ENCODE measurements at regions not wholly inside any gene's neighbourhood (a gene's known extent, or its start where the extent isn't known, plus 50 kb on each side); places are given as distances from the start of the nearest gene placed in this dataset.

DNA sequence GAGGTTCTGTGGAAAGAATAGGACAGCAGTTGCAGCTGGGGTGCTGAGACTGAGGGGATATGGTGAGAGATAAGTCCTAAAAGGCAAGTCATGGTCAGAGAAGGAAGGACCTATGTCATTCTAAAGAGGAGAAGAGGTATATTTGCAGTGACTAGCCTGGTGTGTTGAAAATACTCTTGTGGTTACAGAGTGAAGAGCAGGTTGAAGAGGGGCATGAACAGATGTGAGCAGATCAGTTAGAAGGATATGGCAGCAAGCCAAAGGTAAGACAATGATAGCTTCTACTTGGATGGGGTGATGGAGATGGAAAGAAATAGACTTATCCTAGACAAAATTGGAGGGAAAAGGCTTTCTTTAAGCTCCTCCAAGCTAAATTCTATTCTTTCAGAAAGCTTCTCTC, 469.8 kb upstream of the CPEB2 start:
- no peaks in the 10 kb centered on the region for H3K36me3 Mint-ChIP-seq (ENCODE audit: low read depth)
- Histone ChIP-seq H3K4me1 (ENCODE audit: control insufficient read depth, insufficient read depth, low read length) (peaks cover 5% of the 10 kb centered on the region), H3K9ac (ENCODE audit: extremely low read depth, low read length, poor library complexity, severe bottlenecking) (no peak overlapping the region), H3K27me3 (ENCODE audit: control insufficient read depth, insufficient read depth, low read length, poor library complexity, severe bottlenecking) (no peaks in the 10 kb centered on the region), H3K36me3 (ENCODE audit: control insufficient read depth, insufficient read depth, low read length) (no peaks in the 10 kb centered on the region), H3K4me3 (ENCODE audit: low read length) (no peak overlapping the region), H3K27ac (ENCODE audit: low read depth, low read length) (no peak overlapping the region), H3K9me3 (ENCODE audit: control insufficient read depth, low read length) (no peaks in the 10 kb centered on the region)
- no peaks in the 10 kb centered on the region for H3K9me3 Mint-ChIP-seq
- no peak overlapping the region for H3K27ac Mint-ChIP-seq
- no peak for DNase-seq
- TF ChIP-seq CTCF (conservative IDR thresholded peaks at IDR 0.05), result no peak
- H3K4me3 Mint-ChIP-seq, result no peak overlapping the region
- peaks cover 13% of the 10 kb centered on the region for H3K4me1 Mint-ChIP-seq
- H3K27me3 Mint-ChIP-seq (ENCODE audit: insufficient read depth), result no peaks in the 10 kb centered on the region

DNA sequence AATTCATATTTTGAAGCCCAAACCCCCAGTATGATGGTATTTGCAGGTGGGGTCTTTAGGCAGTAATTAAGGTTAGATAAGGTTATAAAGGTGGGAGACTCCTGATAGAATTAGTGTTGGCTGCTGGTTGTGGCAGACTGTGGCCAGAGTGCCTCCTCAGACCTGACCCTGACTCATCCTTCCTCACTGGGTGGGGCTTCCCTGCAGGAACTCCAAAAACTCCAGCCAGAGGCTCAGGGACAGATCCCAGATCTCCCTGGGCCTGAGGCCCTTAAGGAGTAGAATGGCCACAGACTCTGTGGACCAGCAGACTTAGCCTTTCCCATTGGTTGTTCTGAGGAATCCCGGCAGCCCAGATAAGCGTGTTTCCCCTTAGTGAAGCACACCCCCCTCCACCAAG, 463.0 kb upstream of the CPEB2 start:
- Histone ChIP-seq H3K27me3 (ENCODE audit: control insufficient read depth, insufficient read depth, low read length, poor library complexity, severe bottlenecking) (no peaks in the 10 kb centered on the region), H3K9ac (ENCODE audit: extremely low read depth, low read length, poor library complexity, severe bottlenecking) (no peak overlapping the region), H3K9me3 (ENCODE audit: control insufficient read depth, low read length) (no peaks in the 10 kb centered on the region), H3K27ac (ENCODE audit: low read depth, low read length) (no peak overlapping the region), H3K4me1 (ENCODE audit: control insufficient read depth, insufficient read depth, low read length) (no peaks in the 10 kb centered on the region), H3K36me3 (ENCODE audit: control insufficient read depth, insufficient read depth, low read length) (no peaks in the 10 kb centered on the region), H3K4me3 (ENCODE audit: low read length) (no peak overlapping the region)
- no peaks in the 10 kb centered on the region for H3K27me3 Mint-ChIP-seq (ENCODE audit: insufficient read depth)
- peaks cover 7% of the 10 kb centered on the region for H3K9me3 Mint-ChIP-seq
- H3K4me1 Mint-ChIP-seq, result peaks cover 4% of the 10 kb centered on the region
- no peak for DNase-seq
- H3K36me3 Mint-ChIP-seq (ENCODE audit: low read depth), result no peaks in the 10 kb centered on the region
- H3K27ac Mint-ChIP-seq, result no peak overlapping the region
- TF ChIP-seq CTCF (conservative IDR thresholded peaks at IDR 0.05), result no peak
- WGBS, 2 experiments (ENCODE audit: insufficient coverage in 1 of 2, insufficient read length in 1 of 2), result 62 to 71% methylated on average over 2 of the region's 2 CpGs
- H3K4me3 Mint-ChIP-seq, result no peak overlapping the region

GRCh38 chr4:14545163-14545562, 457.1 kb upstream of the CPEB2 start:
- no peak overlapping the region for H3K4me3 Mint-ChIP-seq
- no peak for TF ChIP-seq CTCF (conservative IDR thresholded peaks at IDR 0.05)
- H3K9me3 Mint-ChIP-seq, result peaks cover 12% of the 10 kb centered on the region
- no peak overlapping the region for H3K4me3 ChIP-seq (ENCODE audit: low read length)
- H3K4me1 Mint-ChIP-seq, result no peaks in the 10 kb centered on the region
- H3K36me3 Mint-ChIP-seq (ENCODE audit: low read depth), result no peaks in the 10 kb centered on the region
- no peak for DNase-seq
- no peaks in the 10 kb centered on the region for H3K27me3 ChIP-seq (ENCODE audit: control insufficient read depth, insufficient read depth, low read length, poor library complexity, severe bottlenecking)
- no peaks in the 10 kb centered on the region for H3K36me3 ChIP-seq (ENCODE audit: control insufficient read depth, insufficient read depth, low read length)
- no peak overlapping the region for H3K27ac Mint-ChIP-seq
- no peaks in the 10 kb centered on the region for H3K27me3 Mint-ChIP-seq (ENCODE audit: insufficient read depth)
- no peaks in the 10 kb centered on the region for H3K9me3 ChIP-seq (ENCODE audit: control insufficient read depth, low read length)
- no peak overlapping the region for H3K27ac ChIP-seq (ENCODE audit: low read depth, low read length)
- no peak overlapping the region for H3K9ac ChIP-seq (ENCODE audit: extremely low read depth, low read length, poor library complexity, severe bottlenecking)
- no peaks in the 10 kb centered on the region for H3K4me1 ChIP-seq (ENCODE audit: control insufficient read depth, insufficient read depth, low read length)
- WGBS, 2 experiments (ENCODE audit: insufficient coverage in 1 of 2, insufficient read length in 1 of 2), result 90% methylated on average over 5 of the region's 5 CpGs; no CpG with 5 or more reads in 1 of the 2 experiments
